HG03521 (cell line): ENCODE measurements at regions not wholly inside any gene's neighbourhood (a gene's known extent, or its start where the extent isn't known, plus 50 kb on each side); places are given as distances from the start of the nearest gene placed in this dataset.
"Not testable (repeated sequence)": the region's sequence is repeated elsewhere in the genome, so short reads cannot be mapped to it uniquely, and the experiment has no call there.

ENCODE experiments used
- ATAC-seq: cut with Tn5 transposase; IDR thresholded peaks from one replicate; pipeline ENCODE4 v1.9.1; 2021; ENCODE audit warnings: mild to moderate bottlenecking, moderate library complexity; ENCODE audit not compliant: unreplicated experiment

GRCh38 chr6:57860481-57861315 is 543.3 kb downstream of the PRIM2 start:
- ATAC-seq, result not testable (repeated sequence)

- ATAC-seq, result not testable (repeated sequence)
Observed at GRCh38 chr6:57870083-57870482, 552.7 kb downstream of the PRIM2 start.

- ATAC-seq, result not testable (repeated sequence)
Observed at GRCh38 chr6:57873424-57873823, 556.0 kb downstream of the PRIM2 start.

GRCh38 chr6:57876659-57877058 is 559.2 kb downstream of the PRIM2 start:
- ATAC-seq, result not testable (repeated sequence)

GRCh38 chr6:57877729-57878128 is 560.3 kb downstream of the PRIM2 start:
- ATAC-seq, result not testable (repeated sequence)

- not testable (repeated sequence) for ATAC-seq
Observed at GRCh38 chr6:57878792-57879191, 561.4 kb downstream of the PRIM2 start.

- not testable (repeated sequence) for ATAC-seq
Observed at GRCh38 chr6:57898850-57899249, 581.4 kb downstream of the PRIM2 start.

- not testable (repeated sequence) for ATAC-seq
Observed at GRCh38 chr6:57900687-57901399, 583.4 kb downstream of the PRIM2 start.

- ATAC-seq, result not testable (repeated sequence)
Observed at GRCh38 chr6:57901445-57901844, 584.0 kb downstream of the PRIM2 start.

- ATAC-seq, result not testable (repeated sequence)
Observed at GRCh38 chr6:57904356-57904755, 586.9 kb downstream of the PRIM2 start.

GRCh38 chr6:57915300-57915699 is 597.9 kb downstream of the PRIM2 start:
- not testable (repeated sequence) for ATAC-seq

GRCh38 chr6:57942966-57943365 is 625.5 kb downstream of the PRIM2 start:
- ATAC-seq, result not testable (repeated sequence)

- ATAC-seq, result not testable (repeated sequence)
Observed at GRCh38 chr6:57946084-57946768, 628.8 kb downstream of the PRIM2 start.

GRCh38 chr6:57946769-57947091 is 629.3 kb downstream of the PRIM2 start:
- not testable (repeated sequence) for ATAC-seq

GRCh38 chr6:57948481-57948880 is 631.1 kb downstream of the PRIM2 start:
- ATAC-seq, result not testable (repeated sequence)

- not testable (repeated sequence) for ATAC-seq
Observed at GRCh38 chr6:57950430-57950829, 633.0 kb downstream of the PRIM2 start.

GRCh38 chr6:57966757-57967156 is 649.3 kb downstream of the PRIM2 start:
- not testable (repeated sequence) for ATAC-seq

- ATAC-seq, result not testable (repeated sequence)
Observed at GRCh38 chr6:57971956-57972355, 654.5 kb downstream of the PRIM2 start.

- ATAC-seq, result no peak
Observed at GRCh38 chr6:57974653-57975052, 657.2 kb downstream of the PRIM2 start.

- ATAC-seq, result not testable (repeated sequence)
Observed at GRCh38 chr6:57975127-57975526, 657.7 kb downstream of the PRIM2 start.

- ATAC-seq, result not testable (repeated sequence)
Observed at GRCh38 chr6:57976371-57976770, 658.9 kb downstream of the PRIM2 start.
